A172 (cell line): ENCODE measurements at regions not wholly inside any gene's neighbourhood (a gene's known extent, or its start where the extent isn't known, plus 50 kb on each side); places are given as distances from the start of the nearest gene placed in this dataset.

ENCODE experiments used
- DNase-seq: peaks from one replicate; pipeline ENCODE4 v3.0.0-alpha.2; 2015; ENCODE audit warnings: low spot score

GRCh38 chr10:28783087-28783486 is 105.8 kb downstream of the BAMBI start:
- DNase-seq = no peak

- no peak for DNase-seq
Observed at GRCh38 chr10:28785018-28785417, 107.7 kb downstream of the BAMBI start.

- no peak for DNase-seq
Observed at GRCh38 chr10:28788252-28788651, 110.9 kb downstream of the BAMBI start.

- DNase-seq = no peak
Observed at GRCh38 chr10:28788762-28789161, 111.4 kb downstream of the BAMBI start.

- no peak for DNase-seq
Observed at GRCh38 chr10:28790146-28790545, 112.8 kb downstream of the BAMBI start.

GRCh38 chr10:28793482-28793881 is 116.2 kb downstream of the BAMBI start:
- no peak for DNase-seq

GRCh38 chr10:28794986-28795385 is 117.7 kb downstream of the BAMBI start:
- DNase-seq = no peak

GRCh38 chr10:28796606-28797512 is 119.5 kb downstream of the BAMBI start:
- DNase-seq = peak; percentile 58

- DNase-seq = no peak
Observed at GRCh38 chr10:28797904-28798371, 120.6 kb downstream of the BAMBI start.

- DNase-seq = no peak
Observed at GRCh38 chr10:28798428-28798955, 121.2 kb downstream of the BAMBI start.

- no peak for DNase-seq
Observed at GRCh38 chr10:28798964-28799363, 121.6 kb downstream of the BAMBI start.

GRCh38 chr10:28800144-28800543 is 122.8 kb downstream of the BAMBI start:
- DNase-seq = no peak

- DNase-seq = no peak
Observed at GRCh38 chr10:28801247-28801646, 123.9 kb downstream of the BAMBI start.

- no peak for DNase-seq
Observed at GRCh38 chr10:28801869-28802268, 124.5 kb downstream of the BAMBI start.

GRCh38 chr10:28805390-28805789 is 128.1 kb downstream of the BAMBI start:
- no peak for DNase-seq

- DNase-seq = no peak
Observed at GRCh38 chr10:28806488-28806941, 129.2 kb downstream of the BAMBI start.

GRCh38 chr10:28806951-28807759 is 129.8 kb downstream of the BAMBI start:
- no peak for DNase-seq

- DNase-seq = no peak
Observed at GRCh38 chr10:28807760-28808613, 130.7 kb downstream of the BAMBI start.

GRCh38 chr10:28808693-28809092 is 131.4 kb downstream of the BAMBI start:
- no peak for DNase-seq

- no peak for DNase-seq
Observed at GRCh38 chr10:28810057-28810870, 132.9 kb downstream of the BAMBI start.
